HFFc6 (cell line): ENCODE measurements at regions not wholly inside any gene's neighbourhood (a gene's known extent, or its start where the extent isn't known, plus 50 kb on each side); places are given as distances from the start of the nearest gene placed in this dataset.

Experiments used
- DNase-seq: peaks from one replicate; pipeline ENCODE4 v3.0.0-alpha.2; 2018
- H3K27ac Mint-ChIP-seq: 2 replicates; pipeline ENCODE4 v1.8.0; 2020; ENCODE audit warnings: mild to moderate bottlenecking, mixed read lengths
- H3K27me3 Mint-ChIP-seq: 2 replicates; pipeline ENCODE4 v1.8.0; 2021; ENCODE audit warnings: mild to moderate bottlenecking, moderate library complexity, mixed read lengths; ENCODE audit not compliant: insufficient read depth
- H3K36me3 Mint-ChIP-seq: 2 replicates; pipeline ENCODE4 v1.8.0; 2021; ENCODE audit warnings: low read depth, mixed read lengths
- H3K4me1 Mint-ChIP-seq: 2 replicates; pipeline ENCODE4 v1.8.0; 2020; ENCODE audit warnings: low read depth, mixed read lengths
- H3K4me3 Mint-ChIP-seq: 2 replicates; pipeline ENCODE4 v1.8.0; 2020; ENCODE audit warnings: mild to moderate bottlenecking, moderate library complexity, mixed read lengths
- H3K9me3 Mint-ChIP-seq: 2 replicates; pipeline ENCODE4 v1.8.0; 2020; ENCODE audit warnings: mild to moderate bottlenecking, mixed read lengths
- TF ChIP-seq, protein P1 (sequence below): fragments of 200-600 bp; sonication (generic); IDR thresholded peaks from 2 replicates; pipeline ENCODE4 v1.5.0; 2021; ENCODE audit warnings: antibody characterized with exemption, mild to moderate bottlenecking

DNA sequence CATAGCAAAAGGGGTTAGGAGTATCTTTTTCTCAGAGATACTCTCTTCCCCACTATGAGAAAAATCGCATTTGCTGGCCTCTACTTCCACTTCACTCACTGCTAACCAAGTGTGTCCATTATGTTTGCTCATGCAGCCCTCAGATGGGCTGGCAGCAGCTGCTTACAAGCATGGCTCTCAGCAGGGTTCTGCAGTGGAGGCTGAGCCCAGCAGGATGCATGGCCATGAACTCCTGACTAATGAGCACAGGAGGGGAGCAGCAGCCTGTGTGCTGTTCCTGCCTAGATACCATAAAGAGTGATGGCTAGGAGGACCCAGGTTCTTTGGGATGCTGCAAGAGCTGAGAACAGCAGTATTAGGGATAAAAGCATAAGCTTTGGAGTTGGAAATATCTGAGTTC is 316.9 kb upstream of the THSD7B start:
- TF ChIP-seq, protein P1, sequence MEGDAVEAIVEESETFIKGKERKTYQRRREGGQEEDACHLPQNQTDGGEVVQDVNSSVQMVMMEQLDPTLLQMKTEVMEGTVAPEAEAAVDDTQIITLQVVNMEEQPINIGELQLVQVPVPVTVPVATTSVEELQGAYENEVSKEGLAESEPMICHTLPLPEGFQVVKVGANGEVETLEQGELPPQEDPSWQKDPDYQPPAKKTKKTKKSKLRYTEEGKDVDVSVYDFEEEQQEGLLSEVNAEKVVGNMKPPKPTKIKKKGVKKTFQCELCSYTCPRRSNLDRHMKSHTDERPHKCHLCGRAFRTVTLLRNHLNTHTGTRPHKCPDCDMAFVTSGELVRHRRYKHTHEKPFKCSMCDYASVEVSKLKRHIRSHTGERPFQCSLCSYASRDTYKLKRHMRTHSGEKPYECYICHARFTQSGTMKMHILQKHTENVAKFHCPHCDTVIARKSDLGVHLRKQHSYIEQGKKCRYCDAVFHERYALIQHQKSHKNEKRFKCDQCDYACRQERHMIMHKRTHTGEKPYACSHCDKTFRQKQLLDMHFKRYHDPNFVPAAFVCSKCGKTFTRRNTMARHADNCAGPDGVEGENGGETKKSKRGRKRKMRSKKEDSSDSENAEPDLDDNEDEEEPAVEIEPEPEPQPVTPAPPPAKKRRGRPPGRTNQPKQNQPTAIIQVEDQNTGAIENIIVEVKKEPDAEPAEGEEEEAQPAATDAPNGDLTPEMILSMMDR: no peak
- H3K27me3 Mint-ChIP-seq: no peaks in the 10 kb centered on the region
- DNase-seq: no peak
- H3K4me3 Mint-ChIP-seq: no peak overlapping the region
- peaks cover 40% of the 10 kb centered on the region for H3K9me3 Mint-ChIP-seq
- H3K4me1 Mint-ChIP-seq: no peaks in the 10 kb centered on the region
- H3K36me3 Mint-ChIP-seq: no peaks in the 10 kb centered on the region
- H3K27ac Mint-ChIP-seq: no peak overlapping the region

DNA sequence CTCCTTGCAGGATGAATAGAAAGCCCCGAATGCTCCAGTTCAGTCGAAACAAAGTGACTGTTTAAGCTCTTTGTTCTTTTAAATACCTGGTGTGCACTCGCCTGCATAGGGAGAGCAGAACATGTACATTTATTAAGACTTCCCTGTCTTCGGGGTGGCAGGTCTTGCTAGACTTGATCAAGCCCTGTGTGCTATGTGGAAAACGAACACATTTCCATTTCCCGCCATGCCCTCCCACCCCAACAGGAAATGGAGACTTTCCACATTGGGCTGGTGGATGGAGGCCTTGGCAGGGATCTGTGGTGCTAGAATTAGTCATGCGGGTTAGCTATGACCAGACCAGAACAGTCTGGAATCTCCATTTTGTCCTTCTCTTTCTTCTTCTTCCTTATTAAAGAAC is 321.0 kb upstream of the THSD7B start:
- Mint-ChIP-seq H3K4me3 (no peak overlapping the region), H3K4me1 (no peaks in the 10 kb centered on the region), H3K27ac (no peak overlapping the region), H3K9me3 (peaks cover 24% of the 10 kb centered on the region), H3K27me3 (peaks cover 1% of the 10 kb centered on the region; the same call in 1 of the 2 replicates), H3K36me3 (no peaks in the 10 kb centered on the region)
- TF ChIP-seq, protein P1: no peak
- no peak for DNase-seq

DNA sequence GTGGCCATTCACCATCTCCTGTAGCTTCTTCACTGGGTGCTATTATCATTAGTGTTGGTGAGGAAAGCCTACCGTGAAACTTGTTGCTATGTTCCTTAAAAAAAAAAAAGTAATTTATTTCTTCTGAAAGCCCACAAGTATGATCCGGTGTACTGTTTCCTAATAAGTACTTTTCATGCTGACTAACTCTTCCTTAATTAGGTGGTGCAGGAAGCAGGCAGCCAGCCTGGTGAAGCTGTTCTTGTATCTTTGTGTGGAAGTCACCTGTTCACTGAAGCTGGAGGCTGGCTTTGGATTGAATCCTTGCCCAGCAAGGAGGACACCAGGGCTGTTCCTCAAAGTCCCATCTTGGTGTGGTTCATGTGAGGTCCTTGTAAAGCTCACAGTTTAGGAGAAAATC is 321.7 kb upstream of the THSD7B start:
- no peak overlapping the region for H3K27ac Mint-ChIP-seq
- DNase-seq: no peak
- peaks cover 21% of the 10 kb centered on the region for H3K9me3 Mint-ChIP-seq
- no peaks in the 10 kb centered on the region for H3K4me1 Mint-ChIP-seq
- no peaks in the 10 kb centered on the region for H3K36me3 Mint-ChIP-seq
- no peak overlapping the region for H3K4me3 Mint-ChIP-seq
- peaks cover 1% of the 10 kb centered on the region; the same call in 1 of the 2 replicates for H3K27me3 Mint-ChIP-seq
- TF ChIP-seq, protein P1: no peak

DNA sequence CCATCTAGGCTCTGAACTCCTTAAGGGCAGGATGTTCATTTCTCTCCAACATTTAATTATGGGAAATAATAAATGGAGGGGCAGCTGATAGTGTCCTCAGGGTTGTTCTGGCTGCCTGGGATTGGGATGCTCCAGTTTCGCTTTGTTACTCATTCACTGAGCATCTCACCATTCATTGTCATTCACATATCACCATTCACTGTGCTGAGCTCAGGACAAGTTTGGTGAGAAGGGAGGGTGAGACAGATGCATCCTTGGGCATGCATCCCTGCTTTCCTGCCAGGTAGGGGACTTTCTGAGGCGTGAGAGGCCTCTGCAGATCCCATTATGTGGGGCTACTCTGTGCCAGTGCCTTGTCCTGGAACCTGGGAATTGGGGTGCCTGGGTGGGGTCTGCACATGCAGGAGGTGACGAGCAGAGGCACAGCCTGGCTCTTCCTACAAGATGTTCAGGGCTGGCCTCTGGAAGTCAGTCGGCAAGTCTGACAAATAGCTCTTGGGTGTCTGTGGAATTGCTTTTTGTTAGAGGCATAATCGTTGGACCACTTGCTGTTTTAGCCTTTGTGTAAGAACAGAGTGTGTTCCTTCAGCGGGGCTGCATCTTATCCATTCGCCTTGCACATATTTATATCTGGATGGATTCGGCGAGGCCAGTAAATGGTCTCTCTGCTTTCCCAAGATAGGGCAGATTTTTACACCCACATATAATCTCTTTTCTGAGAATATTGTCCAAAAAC is 323.2 kb upstream of the THSD7B start:
- Mint-ChIP-seq H3K9me3 (peaks cover 13% of the 10 kb centered on the region; the same call in 1 of the 2 replicates), H3K36me3 (no peaks in the 10 kb centered on the region; the same call in 1 of the 2 replicates), H3K4me3 (no peak overlapping the region), H3K4me1 (no peaks in the 10 kb centered on the region), H3K27ac (no peak overlapping the region), H3K27me3 (peaks cover 1% of the 10 kb centered on the region; the same call in 1 of the 2 replicates)
- TF ChIP-seq, protein P1: no peak
- DNase-seq: no peak

DNA sequence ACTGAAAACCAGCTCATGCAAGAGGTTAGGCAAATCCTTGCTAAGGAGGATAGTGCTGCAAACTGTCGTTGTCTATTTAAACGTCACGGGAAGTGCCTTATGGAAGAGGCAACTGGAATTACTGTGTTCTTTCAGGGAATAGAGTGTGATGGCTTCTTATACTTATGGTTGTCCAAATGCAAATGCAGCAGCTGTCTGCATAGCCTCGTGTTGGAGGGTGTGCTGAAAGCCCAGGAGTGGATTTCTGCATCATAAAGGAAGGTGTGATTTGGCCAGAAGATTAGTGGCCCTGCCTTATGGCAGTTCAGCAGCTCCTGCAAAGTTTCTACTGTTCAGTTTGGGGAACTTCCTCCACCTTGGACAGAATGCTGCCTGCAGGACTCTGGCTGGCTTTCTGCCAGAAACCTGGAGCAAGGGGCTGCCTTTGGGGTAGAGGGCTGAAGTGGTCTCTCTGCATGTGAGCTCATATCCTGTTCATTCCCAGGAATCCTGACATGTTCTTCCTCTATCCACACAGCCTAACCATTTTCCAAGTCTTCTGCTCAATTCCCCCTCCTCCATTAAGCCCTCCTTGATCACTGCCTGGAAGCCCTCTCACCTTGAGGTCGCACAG is 321.2 kb upstream of the CXCR4 start:
- TF ChIP-seq, protein P1: no peak
- no peak for DNase-seq
- Mint-ChIP-seq H3K27ac (no peak overlapping the region), H3K27me3 (peaks cover 1% of the 10 kb centered on the region; the same call in 1 of the 2 replicates), H3K4me1 (no peaks in the 10 kb centered on the region), H3K9me3 (peaks cover 4% of the 10 kb centered on the region; the same call in 1 of the 2 replicates), H3K36me3 (no peaks in the 10 kb centered on the region; the same call in 1 of the 2 replicates), H3K4me3 (no peak overlapping the region)
